GM04504 (cell line): ENCODE measurements at regions not wholly inside any gene's neighbourhood (a gene's known extent, or its start where the extent isn't known, plus 50 kb on each side); places are given as distances from the start of the nearest gene placed in this dataset.
"Not testable (repeated sequence)": the region's sequence is repeated elsewhere in the genome, so short reads cannot be mapped to it uniquely, and the experiment has no call there.

Source experiments
- DNase-seq: peaks from one replicate; pipeline ENCODE4 v3.0.0-alpha.2; 2012; ENCODE audit warnings: low read depth

DNA sequence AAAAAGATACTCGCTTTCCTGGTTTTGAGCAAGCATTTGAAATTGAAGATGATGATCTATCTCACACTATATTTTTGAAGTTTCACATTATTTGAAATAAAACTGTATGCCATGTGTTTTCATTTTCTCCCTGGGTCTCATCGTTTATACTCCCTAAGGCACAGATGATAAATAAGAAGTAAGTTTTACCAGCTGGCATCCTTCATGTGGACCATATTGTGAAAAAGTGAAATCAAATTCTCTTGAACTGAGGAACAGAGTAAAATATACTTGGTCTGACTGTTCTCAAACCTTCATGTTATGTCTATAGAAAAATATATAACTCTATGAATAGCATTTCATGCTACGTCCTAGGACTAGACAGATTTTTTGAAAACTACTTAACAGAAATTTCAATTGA, 1600.9 kb upstream of the C9orf72 start:
- no peak for DNase-seq

DNA sequence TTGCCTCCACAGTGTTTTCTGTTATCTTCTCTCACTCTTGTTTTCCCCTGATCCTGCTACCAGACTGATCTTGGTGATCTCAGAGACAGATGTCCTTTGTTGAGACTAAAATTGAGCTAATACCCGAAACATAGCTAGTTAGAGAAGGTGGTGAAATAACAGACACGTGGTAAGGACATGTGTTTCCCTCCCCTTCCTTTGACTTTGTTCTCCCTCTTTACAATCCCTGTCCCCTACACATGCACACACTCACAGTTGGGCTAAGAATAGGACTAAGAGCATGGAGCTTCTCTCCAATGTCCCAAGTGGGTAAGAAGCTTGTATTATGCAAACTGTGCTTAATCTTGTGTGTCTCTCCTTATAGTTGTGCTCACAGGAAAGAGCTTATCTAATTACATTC, 1603.0 kb upstream of the C9orf72 start:
- DNase-seq, result no peak

DNA sequence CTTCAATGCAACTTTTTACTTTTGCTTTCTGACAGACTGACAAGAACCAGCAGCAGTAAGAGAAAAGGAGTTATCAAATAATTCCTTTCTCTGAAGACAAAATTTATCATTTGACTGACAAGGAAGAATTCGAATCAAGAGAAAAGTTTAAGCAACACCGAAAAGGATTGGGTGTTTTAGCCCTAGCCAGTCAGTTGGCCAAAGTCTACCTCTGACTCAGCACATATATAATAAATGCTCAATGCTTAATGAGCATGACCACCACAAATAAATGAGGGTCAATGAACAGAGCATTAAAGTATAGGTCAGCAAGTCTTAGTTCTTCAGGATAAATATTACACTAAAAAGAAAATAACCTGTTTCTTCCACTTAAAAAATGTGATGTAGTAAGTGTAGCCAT, 1603.5 kb upstream of the C9orf72 start:
- DNase-seq, result no peak

DNA sequence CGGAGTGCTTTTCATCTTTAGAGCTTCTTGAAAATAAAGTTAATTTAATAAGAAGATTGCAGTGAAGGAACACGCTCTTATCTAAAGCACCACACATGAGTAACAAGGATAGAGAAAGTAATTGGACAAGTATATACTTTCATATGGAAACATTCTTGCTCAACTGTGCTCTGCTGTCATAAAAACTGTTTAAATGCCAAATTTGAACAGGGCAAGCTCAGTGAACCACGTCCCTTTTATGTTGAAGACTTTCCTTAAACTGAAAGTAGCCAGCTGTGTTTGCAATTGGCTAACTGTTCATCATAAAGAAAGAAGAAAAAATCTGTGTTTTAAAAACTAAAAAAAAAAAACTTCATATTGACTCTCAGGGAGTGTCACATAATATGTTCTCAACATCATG, 1610.7 kb upstream of the C9orf72 start:
- DNase-seq, result no peak

DNA sequence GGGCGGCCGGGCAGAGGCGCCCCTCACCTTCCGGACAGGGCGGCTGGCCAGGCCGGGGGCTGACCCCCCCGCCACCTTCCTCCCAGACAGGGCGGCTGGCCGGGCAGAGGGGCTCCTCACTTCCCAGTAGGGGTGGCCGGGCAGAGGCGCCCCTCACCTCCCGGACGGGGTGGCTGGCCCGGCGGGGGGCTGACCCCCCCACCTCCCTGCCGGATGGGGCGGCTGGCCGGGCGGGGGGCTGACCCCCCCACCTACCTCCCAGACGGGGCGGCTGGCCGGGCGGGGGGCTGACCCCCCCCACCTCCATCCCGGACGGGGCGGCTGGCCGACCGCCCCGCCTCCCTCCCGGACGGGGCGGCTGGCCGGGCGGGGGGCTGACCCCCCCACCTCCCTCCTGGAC, 1615.5 kb upstream of the C9orf72 start:
- not testable (repeated sequence) for DNase-seq

DNA sequence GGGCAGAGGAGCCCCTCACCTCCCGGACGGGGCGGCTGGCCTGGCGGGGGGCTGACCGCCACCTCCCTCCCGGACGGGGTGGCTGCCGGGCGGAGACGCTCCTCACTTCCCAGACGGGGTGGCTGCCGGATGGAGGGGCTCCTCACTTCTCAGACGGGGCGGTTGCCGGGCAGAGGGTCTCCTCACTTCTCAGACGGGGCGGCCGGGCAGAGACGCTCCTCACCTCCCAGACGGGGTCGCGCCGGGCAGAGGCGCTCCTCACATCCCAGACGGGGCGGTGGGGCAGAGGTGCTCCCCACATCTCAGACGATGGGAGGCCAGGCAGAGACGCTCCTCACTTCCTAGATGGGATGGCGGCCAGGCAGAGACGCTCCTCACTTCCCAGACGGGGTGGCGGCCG, 1615.9 kb upstream of the C9orf72 start:
- not testable (repeated sequence) for DNase-seq

DNA sequence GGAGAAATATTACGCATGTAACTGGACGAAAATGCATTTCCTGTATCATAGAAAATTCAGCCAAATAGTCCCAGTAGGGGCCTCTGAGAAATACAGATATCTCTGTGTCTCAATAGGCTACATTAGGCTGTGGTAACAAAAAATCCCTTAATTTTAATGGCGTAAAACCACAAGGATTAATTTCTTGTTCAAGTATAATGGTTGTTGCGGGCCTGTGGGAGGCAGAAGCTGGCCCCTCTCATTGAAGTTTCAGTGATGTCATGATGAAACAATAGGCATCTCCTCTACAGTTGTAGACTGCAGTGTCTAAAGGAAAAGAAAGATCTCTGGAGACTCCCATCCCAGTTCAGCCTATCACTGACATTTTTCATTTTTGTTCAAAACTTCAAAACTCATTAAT, 1625.6 kb upstream of the C9orf72 start:
- DNase-seq, result no peak

DNA sequence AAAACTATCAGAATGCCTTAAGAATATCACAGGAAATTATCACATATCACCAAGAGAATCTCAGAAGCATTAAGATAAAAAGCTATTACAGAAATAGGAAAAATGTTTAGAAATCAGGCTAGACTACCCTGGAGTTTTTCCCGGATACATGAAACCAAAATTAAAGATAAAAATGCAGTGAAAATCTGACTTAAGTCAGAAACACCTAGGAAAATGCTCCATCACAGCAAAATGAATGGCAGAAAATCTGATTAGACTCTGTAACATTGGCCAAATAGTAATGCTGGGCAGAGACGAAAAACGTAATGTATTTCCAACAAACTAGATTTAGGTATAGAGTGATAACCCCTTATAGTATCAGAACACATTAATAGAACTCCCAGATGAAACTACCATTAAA, 1626.7 kb upstream of the C9orf72 start:
- DNase-seq, result no peak

DNA sequence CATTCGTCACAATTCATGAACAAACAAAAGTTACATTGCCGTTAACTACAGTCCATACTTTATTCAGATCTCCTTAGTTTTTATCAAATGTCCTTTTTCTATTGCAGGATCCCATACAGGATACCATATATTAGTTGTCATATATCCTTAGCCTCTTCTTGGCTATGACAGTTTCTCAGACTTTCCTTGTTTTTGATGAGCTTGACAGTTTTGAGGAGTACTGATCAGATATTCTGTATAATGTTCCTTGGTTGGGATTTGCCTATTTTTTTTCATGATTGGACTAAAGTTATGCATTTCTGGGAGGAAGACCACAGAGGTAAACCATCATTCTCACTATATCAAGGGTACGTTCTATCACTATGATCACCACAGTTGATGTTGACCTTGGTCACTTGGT, 1627.4 kb upstream of the C9orf72 start:
- DNase-seq, result no peak

DNA sequence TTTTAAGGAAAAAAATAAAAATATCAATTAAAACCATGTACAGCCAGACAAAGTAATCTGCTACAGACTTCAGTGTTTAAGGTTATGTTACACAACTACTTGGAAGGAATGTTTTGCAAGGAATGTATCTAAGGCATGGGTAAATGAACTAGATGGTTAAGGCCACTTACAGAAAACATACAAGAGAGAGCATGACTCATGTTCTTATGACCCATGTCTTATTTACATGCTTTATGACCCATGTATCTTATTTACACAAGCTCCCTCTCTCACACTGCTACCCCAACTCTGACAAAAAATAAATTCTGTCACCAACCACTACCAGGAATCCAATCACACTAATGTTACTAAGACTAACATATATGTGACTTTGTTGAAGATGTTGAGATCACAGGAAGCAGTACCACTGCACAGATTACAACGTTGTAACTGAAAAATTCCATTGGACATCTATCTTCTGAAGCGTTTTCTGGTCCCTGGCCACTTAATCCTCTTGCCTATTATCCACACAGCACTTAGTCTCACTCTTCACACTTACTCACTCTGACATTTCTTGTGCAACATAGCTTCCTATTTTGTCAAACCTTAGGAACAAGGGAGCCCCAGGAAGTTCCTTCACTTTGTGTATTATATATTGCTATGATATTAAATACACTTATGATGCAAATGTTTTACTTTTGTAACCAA, 1630.1 kb upstream of the C9orf72 start:
- DNase-seq, result no peak

DNA sequence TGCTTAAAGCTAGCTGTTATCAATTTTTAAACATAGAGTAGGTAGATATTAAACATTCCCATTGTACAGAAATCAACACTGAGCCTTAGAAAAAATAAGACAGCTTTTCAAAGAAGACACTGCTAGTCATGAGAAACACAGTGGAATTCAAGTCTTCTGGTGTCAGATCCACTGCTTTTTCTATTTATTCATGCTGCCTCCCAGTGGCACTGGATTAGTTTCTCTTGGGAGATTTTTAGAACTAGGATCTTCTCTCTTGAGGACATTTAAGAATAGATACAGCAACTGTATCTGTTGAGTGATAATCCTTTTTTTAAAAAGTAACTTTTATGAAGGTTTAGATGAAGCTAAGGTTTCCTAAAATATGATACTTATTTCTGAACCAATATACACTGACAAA, 1635.4 kb upstream of the C9orf72 start:
- DNase-seq, result no peak

DNA sequence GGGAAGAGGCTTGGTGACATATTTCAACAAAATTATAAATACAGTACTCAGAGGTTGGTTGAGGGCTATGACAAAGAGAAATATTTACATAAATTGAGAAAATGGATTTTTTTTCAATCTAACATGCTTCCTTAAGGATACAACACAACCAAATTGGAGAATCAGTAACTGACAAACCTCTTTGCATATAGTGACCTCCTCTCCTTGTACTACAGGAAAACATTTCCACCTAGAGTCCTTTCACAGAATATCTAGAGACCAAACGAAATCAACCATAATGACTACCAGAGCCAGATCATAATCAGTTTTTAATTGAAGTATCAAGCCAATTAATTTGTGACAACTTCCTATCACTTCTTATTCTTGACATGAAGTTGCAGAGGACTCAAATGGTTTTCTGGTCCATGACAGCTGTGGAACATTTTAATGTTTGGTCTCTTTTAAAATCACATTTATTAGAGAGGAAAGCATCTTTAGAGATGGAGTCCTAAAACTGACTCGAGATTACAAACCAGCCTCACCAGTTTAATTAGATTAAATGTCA, 1636.5 kb upstream of the C9orf72 start:
- no peak for DNase-seq

DNA sequence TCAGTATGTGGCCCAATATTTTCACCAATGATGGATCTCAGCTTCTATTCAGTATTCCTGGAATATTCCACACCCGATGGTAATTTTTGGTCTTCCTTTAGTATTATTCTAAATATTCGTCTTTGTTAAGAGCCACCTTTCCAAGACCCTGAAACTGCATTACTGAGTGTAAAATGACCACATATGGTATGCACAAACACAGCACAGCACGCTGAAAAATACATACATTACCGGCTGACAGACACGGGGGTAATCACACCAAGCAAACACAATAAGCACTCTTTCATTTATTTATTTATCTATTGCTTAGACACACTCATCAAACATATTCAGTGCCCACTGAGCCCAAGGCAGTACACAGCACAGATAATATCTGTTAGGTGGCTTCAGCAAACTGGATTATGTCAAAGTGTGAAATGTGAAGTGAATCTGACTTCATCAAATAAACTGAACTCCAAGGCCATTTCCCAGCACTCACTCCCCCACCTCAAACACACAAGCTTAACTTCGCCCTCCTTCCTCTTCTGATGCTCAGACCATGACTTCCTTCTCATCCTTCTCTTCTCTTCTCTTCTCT, 1637.8 kb upstream of the C9orf72 start:
- DNase-seq, result no peak

DNA sequence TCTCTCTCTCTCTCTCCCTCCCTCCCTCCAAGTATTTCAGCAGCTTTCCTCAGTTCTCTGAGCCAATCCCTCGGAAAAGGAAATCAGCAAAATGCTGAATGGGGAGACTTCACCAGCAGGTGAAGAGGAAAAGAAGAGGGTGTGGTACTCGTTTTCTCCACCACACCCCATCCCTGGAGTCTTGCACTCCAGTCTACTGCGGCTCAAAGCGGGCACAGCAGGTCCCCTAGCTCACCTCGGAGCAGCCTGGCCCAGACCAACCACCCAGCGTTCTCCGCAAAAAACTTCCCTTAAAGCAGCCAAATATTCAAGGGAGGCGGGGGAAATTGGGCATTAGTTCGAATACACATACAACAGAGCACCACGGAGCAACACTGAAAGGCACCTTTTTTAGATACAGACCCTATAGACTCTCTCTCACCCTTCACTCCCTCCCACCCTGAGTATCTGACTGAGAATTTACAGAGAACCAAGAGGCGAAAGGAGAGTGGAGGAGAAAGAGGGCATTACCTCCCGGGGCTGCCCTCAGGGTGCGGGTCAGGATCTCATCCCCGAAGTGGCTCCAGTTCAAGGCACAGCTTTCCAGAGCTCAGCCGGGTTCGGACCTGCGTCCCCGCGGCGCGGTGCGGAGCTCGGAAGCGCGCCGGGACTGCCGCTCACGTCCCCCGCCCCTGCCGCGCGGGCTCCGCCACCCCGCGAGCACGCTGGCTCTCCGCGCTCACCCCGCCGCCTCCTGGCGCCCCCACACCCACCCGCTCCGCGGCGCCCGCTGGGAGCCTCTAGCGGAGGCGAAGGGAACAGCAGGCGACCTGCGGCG, 1638.5 kb upstream of the C9orf72 start:
- DNase-seq, result no peak

DNA sequence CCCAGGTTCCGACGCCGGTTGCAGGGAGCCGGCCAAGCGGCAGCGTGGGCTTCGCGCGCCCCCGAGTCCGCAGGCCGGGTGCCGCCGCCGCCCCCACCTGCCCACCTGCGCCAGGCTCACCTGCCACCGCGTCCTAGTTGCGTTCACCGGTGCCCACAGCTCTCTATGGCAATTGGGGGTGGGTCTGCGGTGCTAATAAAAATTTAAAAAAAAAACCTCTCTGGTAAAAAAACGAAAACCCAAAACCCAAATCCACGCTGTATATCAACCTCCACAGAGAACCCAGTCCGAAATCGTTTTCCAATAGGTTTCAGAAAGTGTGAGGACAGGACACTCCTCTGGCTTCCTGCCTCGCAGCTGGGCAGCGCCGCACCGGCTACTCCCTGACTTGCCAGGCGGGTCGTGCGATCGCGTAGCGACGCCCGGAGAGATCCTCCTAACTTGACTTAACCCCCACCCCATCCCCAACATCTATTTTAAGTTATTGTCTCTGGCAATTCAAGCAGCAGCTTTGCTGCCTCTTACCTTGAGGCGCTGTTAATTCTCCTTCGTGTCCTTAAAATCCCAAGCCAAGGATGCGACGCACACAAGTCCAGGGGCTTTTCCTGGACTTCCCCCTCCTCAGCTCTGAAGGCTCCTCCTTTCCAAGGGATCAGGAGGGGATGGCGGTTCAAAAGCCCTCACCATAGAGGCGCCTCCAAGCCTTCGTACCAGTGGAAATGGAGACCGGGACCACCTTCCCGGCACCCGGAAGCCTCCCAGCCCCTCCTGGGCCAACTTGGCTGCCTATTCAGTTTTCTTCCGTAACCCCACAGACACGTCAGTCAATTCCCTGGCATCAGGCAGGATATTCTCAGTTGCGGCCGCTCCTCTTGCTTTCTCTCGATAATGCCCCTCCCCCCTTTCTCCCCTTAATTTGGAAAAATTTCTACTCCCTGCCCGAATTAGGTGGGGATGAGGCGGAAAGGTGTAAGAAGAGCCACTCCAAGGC, 1639.4 kb upstream of the C9orf72 start:
- no peak for DNase-seq

DNA sequence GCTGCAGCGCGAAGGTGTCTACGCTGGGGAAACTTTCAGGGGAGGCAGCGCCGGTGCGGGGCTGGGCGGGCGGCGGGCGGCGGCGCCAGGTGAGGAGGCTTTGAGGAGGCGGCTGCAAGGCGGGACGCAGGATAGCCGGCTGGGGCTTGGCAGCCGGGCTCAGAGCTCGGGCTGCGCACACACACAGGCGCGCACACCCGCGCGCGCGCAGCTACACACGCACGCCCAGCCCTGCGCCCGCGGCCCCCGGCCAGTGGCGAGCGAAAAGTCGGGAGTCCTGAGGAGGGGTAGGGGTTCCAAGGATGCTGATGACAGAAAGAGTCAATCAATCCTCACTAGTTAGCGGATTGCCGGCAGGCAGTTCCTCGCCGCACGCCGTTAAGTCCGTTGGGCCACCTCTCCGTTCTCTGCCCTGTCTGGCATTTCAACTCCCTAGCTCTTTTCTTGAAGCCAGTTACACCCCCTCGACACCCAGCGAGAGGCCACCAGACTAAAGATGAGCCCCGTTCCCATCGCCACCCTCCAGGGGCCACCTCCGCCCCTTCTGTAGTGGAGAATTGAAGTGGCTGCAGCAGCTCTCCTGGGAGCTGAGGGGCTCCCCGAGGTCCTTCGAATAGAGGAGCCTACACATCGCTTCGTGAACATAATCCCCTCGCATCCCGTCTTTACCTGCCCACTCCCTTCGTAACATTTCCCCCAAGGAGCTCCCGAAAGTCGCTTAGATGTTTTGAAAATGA, 1640.3 kb upstream of the C9orf72 start, which contains the start of gene LINGO2:
Gene LINGO2, minus strand, starts transcription at position 185 of the 737 bp plus-strand sequence.
- DNase-seq, result no peak

DNA sequence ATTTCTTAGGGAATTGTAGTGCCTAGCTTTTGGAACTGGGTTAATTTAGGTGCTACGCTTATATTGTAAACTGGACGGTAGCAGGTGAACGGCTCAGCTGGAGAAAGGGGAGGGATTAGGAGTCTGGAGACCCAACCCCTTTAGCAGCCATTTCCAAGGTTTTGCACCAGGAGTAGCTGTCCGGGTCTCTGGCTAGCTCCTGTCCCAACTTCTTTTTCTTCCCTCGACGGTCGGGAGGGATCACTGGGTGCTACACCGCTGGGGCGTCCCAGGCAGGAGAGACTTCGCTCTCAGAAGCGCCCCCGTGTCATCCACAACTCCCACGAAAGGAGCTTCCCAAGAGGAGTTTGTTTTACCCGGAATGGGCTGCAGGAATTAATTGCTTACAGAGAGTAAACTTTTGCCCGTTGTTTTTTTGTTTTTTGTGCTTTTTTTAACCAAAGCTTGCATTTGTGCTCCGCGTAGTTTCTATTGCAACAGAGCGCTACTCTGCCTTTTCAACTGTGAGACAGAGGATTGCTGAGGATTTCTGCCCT, 1640.9 kb upstream of the C9orf72 start:
- no peak for DNase-seq

DNA sequence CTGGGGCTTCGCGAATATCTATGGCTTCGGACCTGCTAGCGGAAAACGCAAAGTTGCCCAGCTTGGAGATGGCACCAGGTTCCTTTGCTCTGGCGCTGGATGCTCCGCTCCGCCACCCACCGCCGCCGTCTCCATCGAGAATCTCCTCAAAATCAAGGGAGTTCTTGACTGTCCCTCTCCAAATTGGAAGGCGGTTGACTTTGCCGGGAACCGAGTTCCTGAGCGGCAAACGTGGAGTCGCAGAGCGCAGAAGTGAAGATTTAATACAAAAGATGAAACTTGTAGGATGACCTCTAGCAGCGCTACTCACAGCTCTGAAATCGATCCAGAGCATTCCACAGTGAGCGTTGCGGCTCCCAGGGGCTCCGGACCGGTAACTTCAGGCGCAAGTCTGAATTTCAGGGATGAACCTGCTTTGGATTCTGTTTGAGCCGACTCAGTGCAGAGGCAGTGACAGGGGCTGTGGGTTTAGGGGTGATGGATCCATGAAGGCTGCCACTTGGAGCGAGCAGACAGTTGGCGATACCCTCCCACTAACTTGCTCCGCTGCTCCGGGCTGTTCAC, 1641.5 kb upstream of the C9orf72 start:
- DNase-seq, result no peak

DNA sequence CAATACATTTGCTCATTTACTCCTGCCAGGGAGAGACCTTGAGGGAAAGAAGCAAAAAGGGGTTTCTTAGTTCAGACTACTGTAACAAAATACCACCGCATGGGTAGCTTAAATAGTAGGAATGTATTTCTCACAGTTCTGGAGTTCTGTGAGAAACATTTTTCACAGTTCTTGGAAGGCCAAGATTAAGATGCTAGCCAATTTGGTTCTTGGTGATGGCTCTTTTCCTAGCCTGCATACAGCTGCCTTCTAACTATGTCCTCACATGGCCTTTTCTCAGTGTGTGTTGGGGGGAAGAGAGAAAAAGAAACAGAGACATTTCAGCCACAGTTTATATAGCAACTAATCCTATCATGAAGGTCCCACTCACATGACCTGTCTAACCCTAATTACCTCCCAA, 1644.7 kb upstream of the C9orf72 start:
- no peak for DNase-seq

DNA sequence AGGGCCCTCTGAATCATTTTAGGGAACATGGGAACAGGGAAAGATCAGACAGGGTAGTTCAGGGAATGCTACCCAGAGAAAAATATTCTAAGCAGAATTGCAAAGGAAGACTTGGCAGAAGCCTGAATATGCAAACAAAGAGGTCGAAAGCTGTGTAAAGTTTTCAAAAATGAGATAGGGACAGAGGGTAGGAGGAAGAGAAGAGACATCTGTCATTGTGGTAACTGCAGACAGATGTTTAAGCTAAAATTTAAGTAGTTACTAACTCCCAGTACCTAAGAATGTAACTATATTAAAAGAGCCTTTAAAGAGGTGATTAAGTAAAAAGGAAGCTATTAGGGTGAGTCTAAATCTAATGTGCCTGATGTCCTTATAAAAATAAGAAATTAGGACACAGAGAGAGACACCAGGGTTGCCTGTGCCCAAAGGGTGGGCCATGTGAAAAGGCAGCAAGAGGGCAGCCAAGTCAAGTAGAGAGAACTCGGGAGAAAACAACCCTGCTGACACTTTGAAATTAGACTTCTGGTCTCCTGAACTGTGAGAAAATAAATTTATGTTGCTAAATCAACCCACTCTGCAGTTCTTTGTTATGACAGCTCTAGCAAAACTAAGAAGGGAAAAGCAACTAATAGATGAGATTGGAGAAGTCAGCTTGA, 1647.4 kb upstream of the C9orf72 start:
- DNase-seq, result no peak
